Glutamatergic neuron (in vitro differentiated cells): ENCODE measurements at regions not wholly inside any gene's neighbourhood (a gene's known extent, or its start where the extent isn't known, plus 50 kb on each side); places are given as distances from the start of the nearest gene placed in this dataset.
"Not testable (repeated sequence)": the region's sequence is repeated elsewhere in the genome, so short reads cannot be mapped to it uniquely, and the experiment has no call there.

ENCODE experiments used
- DNase-seq: peaks from one replicate; pipeline ENCODE4 v3.0.0; 2022
- H3K27ac Mint-ChIP-seq: one replicate; pipeline ENCODE4 v1.8.0; 2020; ENCODE audit warnings: mild to moderate bottlenecking, mixed read lengths, inconsistent platforms; ENCODE audit not compliant: unreplicated experiment
- H3K27me3 Mint-ChIP-seq: one replicate; pipeline ENCODE4 v1.8.0; 2020; ENCODE audit warnings: mild to moderate bottlenecking, moderate library complexity, mixed read lengths, inconsistent platforms; ENCODE audit not compliant: unreplicated experiment
- H3K36me3 Mint-ChIP-seq: one replicate; pipeline ENCODE4 v1.8.0; 2020; ENCODE audit warnings: mild to moderate bottlenecking, mixed read lengths, inconsistent platforms; ENCODE audit not compliant: unreplicated experiment
- H3K4me1 Mint-ChIP-seq: one replicate; pipeline ENCODE4 v1.8.0; 2020; ENCODE audit warnings: mild to moderate bottlenecking, low read depth, mixed read lengths, inconsistent platforms; ENCODE audit not compliant: unreplicated experiment
- H3K4me3 Mint-ChIP-seq: one replicate; pipeline ENCODE4 v1.8.0; 2020; ENCODE audit warnings: mild to moderate bottlenecking, mixed read lengths, inconsistent platforms; ENCODE audit not compliant: unreplicated experiment
- H3K9me3 Mint-ChIP-seq: one replicate; pipeline ENCODE4 v1.8.0; 2020; ENCODE audit warnings: mild to moderate bottlenecking, moderate library complexity, mixed read lengths, inconsistent platforms; ENCODE audit not compliant: unreplicated experiment
- CTCF ChIP-seq: fragments of 200-600 bp; sonication (generic); IDR thresholded peaks from one replicate; pipeline ENCODE4 v1.5.0; 2021; ENCODE audit not compliant: partially characterized antibody, unreplicated experiment

GRCh38 chr13:64477146-64477545, 2753.0 kb downstream of the PCDH9 start:
- no peaks in the 10 kb centered on the region for H3K4me1 Mint-ChIP-seq
- H3K9me3 Mint-ChIP-seq = no peaks in the 10 kb centered on the region
- TF ChIP-seq CTCF = no peak
- H3K27me3 Mint-ChIP-seq = no peaks in the 10 kb centered on the region
- no peak overlapping the region for H3K4me3 Mint-ChIP-seq
- DNase-seq = no peak
- peaks cover 5% of the 10 kb centered on the region for H3K36me3 Mint-ChIP-seq
- no peak overlapping the region for H3K27ac Mint-ChIP-seq

- not testable (repeated sequence) for H3K4me1 Mint-ChIP-seq, DNase-seq, H3K4me3 Mint-ChIP-seq, H3K27ac Mint-ChIP-seq, H3K9me3 Mint-ChIP-seq, H3K27me3 Mint-ChIP-seq, H3K36me3 Mint-ChIP-seq
These were observed 2754.0 kb downstream of the PCDH9 start for GRCh38 chr13:64476041-64476568.

- H3K36me3 Mint-ChIP-seq = peaks cover 5% of the 10 kb centered on the region
- H3K27ac Mint-ChIP-seq = no peak overlapping the region
- H3K4me3 Mint-ChIP-seq = no peak overlapping the region
- no peak for DNase-seq
- H3K27me3 Mint-ChIP-seq = no peaks in the 10 kb centered on the region
- TF ChIP-seq CTCF = no peak
- no peaks in the 10 kb centered on the region for H3K9me3 Mint-ChIP-seq
- H3K4me1 Mint-ChIP-seq = peaks cover 13% of the 10 kb centered on the region
These were observed 2758.2 kb downstream of the PCDH9 start for GRCh38 chr13:64471916-64472315.

GRCh38 chr13:64470751-64471150, 2759.4 kb downstream of the PCDH9 start:
- no peaks in the 10 kb centered on the region for H3K36me3 Mint-ChIP-seq
- H3K9me3 Mint-ChIP-seq = no peaks in the 10 kb centered on the region
- DNase-seq = no peak
- no peak overlapping the region for H3K27ac Mint-ChIP-seq
- H3K4me3 Mint-ChIP-seq = no peak overlapping the region
- no peak for TF ChIP-seq CTCF
- peaks cover 13% of the 10 kb centered on the region for H3K4me1 Mint-ChIP-seq
- no peaks in the 10 kb centered on the region for H3K27me3 Mint-ChIP-seq

GRCh38 chr13:64459778-64460177, 2770.4 kb downstream of the PCDH9 start:
- no peak for TF ChIP-seq CTCF
- H3K4me3 Mint-ChIP-seq = no peak overlapping the region
- no peaks in the 10 kb centered on the region for H3K36me3 Mint-ChIP-seq
- H3K4me1 Mint-ChIP-seq = peaks cover under 1% of the 10 kb centered on the region
- H3K9me3 Mint-ChIP-seq = no peaks in the 10 kb centered on the region
- H3K27ac Mint-ChIP-seq = no peak overlapping the region
- peaks cover 2% of the 10 kb centered on the region for H3K27me3 Mint-ChIP-seq
- DNase-seq = no peak
